Activated CD4-positive, alpha-beta T cell treated with anti-CD3 and anti-CD28 coated beads for 36 hours (primary cell): ENCODE measurements at regions not wholly inside any gene's neighbourhood (a gene's known extent, or its start where the extent isn't known, plus 50 kb on each side); places are given as distances from the start of the nearest gene placed in this dataset.
"Not testable (repeated sequence)": the region's sequence is repeated elsewhere in the genome, so short reads cannot be mapped to it uniquely, and the experiment has no call there.

Experiments
- ATAC-seq: fragments of 200-7000 bp; cut with Tn5 transposase; one replicate; pipeline ENCODE4 v1.10.0; 2021; ENCODE audit warnings: mild to moderate bottlenecking, moderate library complexity
- CTCF ChIA-PET: fragments of 350-600 bp; sonication (Branson Sonifier 250); formaldehyde crosslinking; loops from one replicate; lab custom pipeline; 2021; ENCODE audit warnings: antibody characterized with exemption; lab: Charles Lee
- POLR2A ChIA-PET: fragments of 350-600 bp; sonication (Branson Sonifier 250); formaldehyde crosslinking; loops from one replicate; lab custom pipeline; 2021; ENCODE audit warnings: antibody characterized with exemption, inconsistent platforms; lab: Charles Lee
- DNase-seq: peaks from one replicate; pipeline ENCODE4 v3.0.0-alpha.2; 2020
- H3K27ac Mint-ChIP-seq: one replicate; pipeline ENCODE4 v1.8.0; 2021; ENCODE audit warnings: mixed read lengths
- H3K27me3 Mint-ChIP-seq: one replicate; pipeline ENCODE4 v1.8.0; 2021; ENCODE audit warnings: mixed read lengths
- H3K36me3 Mint-ChIP-seq: one replicate; pipeline ENCODE4 v1.8.0; 2021; ENCODE audit warnings: low read depth, mixed read lengths
- H3K4me1 Mint-ChIP-seq: one replicate; pipeline ENCODE4 v1.8.0; 2021; ENCODE audit warnings: mixed read lengths
- H3K4me3 Mint-ChIP-seq: one replicate; pipeline ENCODE4 v1.8.0; 2021; ENCODE audit warnings: mild to moderate bottlenecking, moderate library complexity, mixed read lengths
- H3K9me3 Mint-ChIP-seq: one replicate; pipeline ENCODE4 v1.8.0; 2021; ENCODE audit warnings: low read depth, mixed read lengths
- intact Hi-C, 2 experiments: fragments of 100-400 bp; cut with DNase I in 1 of 2; cut with micrococcal nuclease in 1 of 2; formaldehyde crosslinking; loops; one replicate each; pipeline versions ENCODE4 v1.14.2 to v1.15.1; 2022 to 2024; cut with DNase I, micrococcal nuclease

DNA sequence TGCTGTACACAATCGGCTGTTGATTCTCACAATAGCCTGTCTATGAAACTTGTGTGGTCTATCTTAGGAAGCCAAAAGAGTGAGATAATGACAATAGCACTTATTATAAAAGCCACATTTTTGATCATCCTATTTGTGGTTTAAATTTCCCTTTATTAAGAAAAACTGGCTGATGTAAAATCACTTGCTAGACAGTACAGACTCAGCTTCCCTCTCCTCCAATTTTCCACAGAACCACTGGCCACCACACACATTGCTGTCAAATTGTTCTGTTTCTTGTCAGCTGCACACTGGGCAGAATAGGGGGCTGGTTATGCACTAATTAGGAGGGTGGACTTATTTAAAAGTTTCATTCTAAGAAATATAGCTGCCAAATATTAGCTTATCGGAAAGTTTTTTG lies 425.9 kb downstream of the EPHA3 start:
- POLR2A ChIA-PET = no interaction called here
- ATAC-seq = no peak
- H3K36me3 Mint-ChIP-seq = no peaks in the 10 kb centered on the region

DNA sequence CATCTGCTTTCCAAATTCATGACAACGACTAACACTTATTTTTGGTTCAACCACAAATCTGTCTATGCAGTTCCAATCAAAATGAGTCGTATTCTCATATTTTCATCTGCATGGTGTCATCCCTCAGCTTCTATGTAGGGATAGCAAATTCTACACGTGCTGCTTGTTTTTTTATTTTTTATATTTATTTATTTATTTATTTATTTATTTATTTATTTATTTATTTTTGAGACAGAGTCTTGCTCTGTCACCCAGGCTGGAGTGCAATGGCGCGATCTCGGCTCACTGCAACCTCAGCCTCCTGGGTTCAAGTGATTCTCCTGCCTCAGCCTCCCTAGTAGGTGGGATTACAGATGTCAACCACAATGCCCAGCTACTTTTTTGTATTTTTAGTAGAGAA lies 447.2 kb downstream of the EPHA3 start:
- DNase-seq, CTCF ChIA-PET, H3K4me1 Mint-ChIP-seq, H3K27ac Mint-ChIP-seq, ATAC-seq, H3K36me3 Mint-ChIP-seq, H3K27me3 Mint-ChIP-seq, H3K4me3 Mint-ChIP-seq, POLR2A ChIA-PET, intact Hi-C loops: not testable (repeated sequence)
- H3K9me3 Mint-ChIP-seq = peaks cover 13% of the 10 kb centered on the region

More for the DNA sequence above, 425.9 kb downstream of the EPHA3 start:
- DNase-seq = no peak
- peaks cover 2% of the 10 kb centered on the region for H3K9me3 Mint-ChIP-seq
- intact Hi-C loops = no loop called here
- H3K4me1 Mint-ChIP-seq = no peaks in the 10 kb centered on the region
- H3K4me3 Mint-ChIP-seq = no peak overlapping the region
- no peak overlapping the region for H3K27ac Mint-ChIP-seq
- CTCF ChIA-PET = no interaction called here
- H3K27me3 Mint-ChIP-seq = no peaks in the 10 kb centered on the region

DNA sequence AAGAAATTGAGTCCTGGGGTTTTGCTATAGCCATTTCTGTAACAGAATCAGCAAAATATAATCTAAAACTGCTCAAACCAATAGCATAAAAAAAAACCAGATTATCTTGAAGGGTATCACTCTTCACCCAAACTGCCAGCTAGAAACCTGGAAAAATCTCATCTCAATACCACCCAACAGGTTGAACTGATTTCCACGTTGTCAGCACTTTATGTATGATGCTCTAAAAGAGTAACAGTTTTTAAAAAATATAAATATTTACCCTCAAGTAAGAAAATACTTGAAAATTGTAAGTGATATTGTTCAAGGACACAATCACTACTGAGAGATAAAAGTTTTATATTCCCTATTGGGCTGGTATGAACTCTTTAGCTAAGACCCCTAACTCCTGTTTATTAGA lies 451.3 kb downstream of the EPHA3 start:
- POLR2A ChIA-PET = no interaction called here
- Mint-ChIP-seq H3K4me1 (no peaks in the 10 kb centered on the region), H3K36me3 (no peaks in the 10 kb centered on the region), H3K4me3 (no peak overlapping the region), H3K27ac (no peak overlapping the region), H3K27me3 (no peaks in the 10 kb centered on the region), H3K9me3 (peaks cover 22% of the 10 kb centered on the region)
- DNase-seq = no peak
- CTCF ChIA-PET = no interaction called here
- no peak for ATAC-seq
- intact Hi-C loops = no loop called here

DNA sequence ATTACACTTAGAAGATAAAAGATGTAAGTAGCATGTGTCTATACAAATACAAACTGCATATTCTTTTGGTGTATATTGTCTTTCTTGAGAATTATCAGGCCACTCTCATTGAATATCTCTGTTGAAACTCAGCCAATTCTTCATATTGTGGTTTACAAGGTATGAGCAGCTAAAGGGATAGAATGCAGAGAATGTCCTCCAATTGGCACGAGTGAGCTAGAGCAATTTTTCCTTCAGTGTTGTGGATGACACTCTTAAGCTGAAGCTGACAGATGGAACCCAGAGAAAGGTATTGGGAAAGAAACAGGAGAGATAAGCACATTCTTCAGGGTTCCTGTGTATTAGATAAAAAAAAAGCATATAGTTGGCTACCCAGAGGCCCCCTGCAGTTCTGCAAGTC lies 453.1 kb downstream of the EPHA3 start:
- Mint-ChIP-seq H3K27ac (no peak overlapping the region), H3K9me3 (peaks cover 25% of the 10 kb centered on the region), H3K4me1 (no peaks in the 10 kb centered on the region), H3K4me3 (no peak overlapping the region), H3K27me3 (no peaks in the 10 kb centered on the region), H3K36me3 (no peaks in the 10 kb centered on the region)
- ChIA-PET CTCF (no interaction called here), POLR2A (interaction anchor here (0.6 kb wide), 1 partner anchor 37 kb away, joined by 3 read pairs; no protein-coding TSS in a partner anchor)
- intact Hi-C loops = no loop called here
- no peak for DNase-seq
- no peak for ATAC-seq

DNA sequence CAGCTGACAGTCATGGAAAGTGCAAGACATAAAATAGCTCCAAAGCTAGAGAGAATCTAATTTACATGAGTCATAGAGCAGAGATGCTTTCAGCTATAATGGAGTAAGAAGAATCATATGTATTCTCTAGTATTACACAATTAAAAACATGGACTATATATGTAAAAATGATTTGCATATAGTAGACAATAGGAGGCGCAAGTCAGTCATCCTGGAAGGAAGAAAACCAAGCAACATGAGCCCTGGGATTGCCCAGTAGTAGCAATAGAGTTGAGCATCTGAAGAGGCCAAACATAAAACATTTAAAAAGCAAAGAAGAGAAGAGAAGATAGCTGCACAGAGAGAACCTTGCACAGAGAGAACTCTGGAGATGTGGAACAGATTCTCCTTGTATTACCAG lies 455.0 kb downstream of the EPHA3 start:
- no peak overlapping the region for H3K27ac Mint-ChIP-seq
- intact Hi-C loops = no loop called here
- no peaks in the 10 kb centered on the region for H3K27me3 Mint-ChIP-seq
- H3K9me3 Mint-ChIP-seq = peaks cover 28% of the 10 kb centered on the region
- DNase-seq (no peak), ATAC-seq (no peak)
- ChIA-PET CTCF (interaction anchor here (0.5 kb wide), 1 partner anchor 464 kb away, joined by 8 read pairs; no protein-coding TSS in a partner anchor), POLR2A (no interaction called here)
- H3K4me3 Mint-ChIP-seq = no peak overlapping the region
- no peaks in the 10 kb centered on the region for H3K36me3 Mint-ChIP-seq
- H3K4me1 Mint-ChIP-seq = no peaks in the 10 kb centered on the region

DNA sequence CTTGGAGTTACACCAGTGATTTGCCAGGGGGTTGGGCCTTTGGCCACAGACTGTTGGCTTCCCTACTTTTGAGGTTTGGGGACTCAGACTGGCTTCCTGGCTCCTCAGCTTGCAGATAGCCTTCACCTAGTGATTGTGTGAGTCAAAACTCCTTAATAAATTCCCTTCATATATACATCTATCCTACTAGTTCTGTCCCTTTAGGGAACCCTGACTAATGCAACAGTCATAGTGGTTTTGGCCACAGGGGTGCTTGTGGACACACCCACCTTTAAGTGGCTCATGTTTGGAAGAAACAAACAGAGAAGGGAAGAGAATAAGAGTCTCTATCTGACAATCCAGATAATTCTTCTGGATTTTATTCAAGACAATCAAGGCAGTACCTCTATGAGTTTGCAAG lies 457.7 kb downstream of the EPHA3 start:
- intact Hi-C loops = no loop called here
- H3K27ac Mint-ChIP-seq = no peak overlapping the region
- ChIA-PET POLR2A (no interaction called here), CTCF (no interaction called here)
- DNase-seq = no peak
- no peaks in the 10 kb centered on the region for H3K36me3 Mint-ChIP-seq
- no peak for ATAC-seq
- no peaks in the 10 kb centered on the region for H3K4me1 Mint-ChIP-seq
- no peaks in the 10 kb centered on the region for H3K27me3 Mint-ChIP-seq
- no peak overlapping the region for H3K4me3 Mint-ChIP-seq
- H3K9me3 Mint-ChIP-seq = peaks cover 22% of the 10 kb centered on the region

DNA sequence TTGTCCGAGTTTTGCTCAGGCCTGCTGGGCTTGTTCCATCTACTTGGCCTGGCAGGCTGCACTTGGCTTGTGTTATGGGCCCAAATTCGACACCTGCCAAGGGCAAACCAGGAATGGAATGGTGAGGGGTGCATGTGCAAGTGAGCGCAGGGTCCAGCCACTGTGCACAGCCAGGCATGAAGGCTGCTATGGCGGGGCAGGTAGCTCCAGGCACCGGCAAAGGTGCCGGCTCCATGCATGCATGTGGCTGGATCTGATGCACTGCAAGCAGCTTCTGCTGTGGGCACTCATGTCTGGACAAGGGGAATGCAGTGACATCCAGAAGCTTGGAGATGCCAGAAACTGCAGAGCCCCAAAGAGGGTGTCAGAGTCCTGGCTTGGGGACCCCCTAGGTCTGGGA lies 463.0 kb downstream of the EPHA3 start:
- intact Hi-C loops = no loop called here
- POLR2A ChIA-PET = no interaction called here
- CTCF ChIA-PET = no interaction called here
- H3K27ac Mint-ChIP-seq = no peak overlapping the region
- H3K4me3 Mint-ChIP-seq = no peak overlapping the region
- DNase-seq = no peak
- H3K4me1 Mint-ChIP-seq = no peaks in the 10 kb centered on the region
- no peaks in the 10 kb centered on the region for H3K36me3 Mint-ChIP-seq
- no peak for ATAC-seq
- H3K9me3 Mint-ChIP-seq = peaks cover 6% of the 10 kb centered on the region
- no peaks in the 10 kb centered on the region for H3K27me3 Mint-ChIP-seq

DNA sequence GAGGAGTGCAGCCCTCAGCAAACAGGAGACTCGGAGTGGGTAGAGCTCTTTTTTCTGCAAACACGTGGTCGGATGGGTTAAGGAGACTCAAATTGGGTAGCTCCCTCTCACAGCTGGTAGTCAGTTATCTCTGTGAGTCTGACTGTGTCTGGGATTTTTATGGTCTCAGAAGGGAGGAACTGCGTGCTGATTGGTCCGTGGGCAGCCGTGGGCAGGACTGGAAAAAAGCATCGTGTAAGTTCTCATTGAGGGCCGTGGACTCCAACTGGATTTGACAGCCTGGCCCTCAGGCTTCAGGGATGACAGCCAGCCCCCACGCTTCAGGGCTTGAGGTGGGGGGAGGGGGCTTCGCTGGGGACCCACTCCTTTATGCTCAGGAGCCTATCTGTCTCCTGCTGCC lies 463.9 kb downstream of the EPHA3 start:
- Mint-ChIP-seq H3K4me3 (no peak overlapping the region), H3K4me1 (no peaks in the 10 kb centered on the region), H3K9me3 (peaks cover 5% of the 10 kb centered on the region), H3K27me3 (no peaks in the 10 kb centered on the region), H3K36me3 (no peaks in the 10 kb centered on the region), H3K27ac (no peak overlapping the region)
- CTCF ChIA-PET = no interaction called here
- DNase-seq = no peak
- intact Hi-C loops = no loop called here
- POLR2A ChIA-PET = no interaction called here
- ATAC-seq = no peak

DNA sequence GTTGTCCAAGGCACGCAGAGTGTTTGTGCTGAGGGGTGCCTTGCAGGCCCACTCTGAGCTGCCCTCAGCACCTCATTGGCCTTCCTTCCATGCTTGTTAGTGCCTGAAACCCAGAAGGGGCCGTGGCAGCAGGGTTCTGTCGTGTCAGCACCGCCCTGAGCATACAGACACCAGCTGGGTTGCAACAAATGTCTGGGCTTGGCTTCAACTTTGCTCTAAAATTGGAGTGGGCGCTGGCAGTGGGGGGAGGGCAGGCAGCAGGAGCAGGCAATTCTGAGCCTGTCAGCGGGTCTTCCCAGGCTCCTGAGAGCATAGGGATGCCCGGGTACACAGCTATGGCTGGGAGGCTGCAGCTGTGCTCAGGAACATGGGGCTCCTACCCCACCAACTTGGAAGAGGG lies 464.3 kb downstream of the EPHA3 start:
- Mint-ChIP-seq H3K36me3 (no peaks in the 10 kb centered on the region), H3K9me3 (peaks cover 4% of the 10 kb centered on the region), H3K4me3 (no peak overlapping the region), H3K27me3 (no peaks in the 10 kb centered on the region), H3K27ac (no peak overlapping the region), H3K4me1 (no peaks in the 10 kb centered on the region)
- ChIA-PET CTCF (no interaction called here), POLR2A (no interaction called here)
- no peak for DNase-seq
- intact Hi-C loops = no loop called here
- ATAC-seq = no peak

DNA sequence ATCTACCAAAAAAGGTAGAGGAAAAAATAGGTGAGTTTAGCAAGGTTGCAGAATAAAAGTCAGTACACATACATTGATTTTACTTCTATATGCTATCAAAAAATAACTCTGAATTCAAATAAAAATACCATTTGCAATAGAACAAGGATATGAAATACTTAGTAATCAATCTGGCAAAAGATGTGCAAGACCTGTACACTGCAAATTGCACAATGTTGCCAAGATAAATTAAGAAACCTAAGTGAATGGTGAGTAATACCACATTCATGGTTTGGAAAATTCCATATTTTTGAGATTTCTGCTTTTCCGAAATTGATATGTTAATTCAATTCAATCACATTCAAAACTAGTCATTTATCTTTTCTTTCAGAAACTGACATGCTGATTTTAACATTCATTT lies 464.8 kb downstream of the EPHA3 start:
- ChIA-PET POLR2A (no interaction called here), CTCF (no interaction called here)
- Mint-ChIP-seq H3K4me1 (no peaks in the 10 kb centered on the region), H3K4me3 (no peak overlapping the region), H3K36me3 (no peaks in the 10 kb centered on the region), H3K9me3 (peaks cover 1% of the 10 kb centered on the region), H3K27ac (no peak overlapping the region), H3K27me3 (no peaks in the 10 kb centered on the region)
- ATAC-seq (no peak), DNase-seq (no peak)
- intact Hi-C loops = no loop called here

DNA sequence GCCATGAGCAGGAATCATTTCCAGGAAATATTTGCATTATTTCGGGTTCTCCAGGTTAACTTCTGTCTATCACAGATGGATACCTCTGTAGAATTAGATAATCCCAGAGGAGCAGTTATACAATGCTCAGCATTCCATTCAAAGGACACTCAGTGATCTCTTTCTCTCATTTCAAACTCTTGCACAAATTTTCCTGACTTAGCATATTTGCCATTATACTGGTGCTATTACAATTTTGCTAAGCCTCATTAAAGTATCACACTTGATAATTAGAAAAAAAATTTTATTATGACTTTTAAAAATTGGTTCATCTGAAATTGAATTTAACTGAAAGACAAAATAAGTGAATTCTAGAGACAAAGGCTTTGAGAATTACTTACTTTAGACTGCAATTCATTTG lies 469.0 kb downstream of the EPHA3 start:
- Mint-ChIP-seq H3K9me3 (peaks cover 4% of the 10 kb centered on the region), H3K4me1 (no peaks in the 10 kb centered on the region), H3K27me3 (no peaks in the 10 kb centered on the region), H3K36me3 (no peaks in the 10 kb centered on the region), H3K4me3 (no peak overlapping the region), H3K27ac (no peak overlapping the region)
- ATAC-seq = no peak
- CTCF ChIA-PET = no interaction called here
- POLR2A ChIA-PET = no interaction called here
- intact Hi-C loops = no loop called here
- DNase-seq = no peak

DNA sequence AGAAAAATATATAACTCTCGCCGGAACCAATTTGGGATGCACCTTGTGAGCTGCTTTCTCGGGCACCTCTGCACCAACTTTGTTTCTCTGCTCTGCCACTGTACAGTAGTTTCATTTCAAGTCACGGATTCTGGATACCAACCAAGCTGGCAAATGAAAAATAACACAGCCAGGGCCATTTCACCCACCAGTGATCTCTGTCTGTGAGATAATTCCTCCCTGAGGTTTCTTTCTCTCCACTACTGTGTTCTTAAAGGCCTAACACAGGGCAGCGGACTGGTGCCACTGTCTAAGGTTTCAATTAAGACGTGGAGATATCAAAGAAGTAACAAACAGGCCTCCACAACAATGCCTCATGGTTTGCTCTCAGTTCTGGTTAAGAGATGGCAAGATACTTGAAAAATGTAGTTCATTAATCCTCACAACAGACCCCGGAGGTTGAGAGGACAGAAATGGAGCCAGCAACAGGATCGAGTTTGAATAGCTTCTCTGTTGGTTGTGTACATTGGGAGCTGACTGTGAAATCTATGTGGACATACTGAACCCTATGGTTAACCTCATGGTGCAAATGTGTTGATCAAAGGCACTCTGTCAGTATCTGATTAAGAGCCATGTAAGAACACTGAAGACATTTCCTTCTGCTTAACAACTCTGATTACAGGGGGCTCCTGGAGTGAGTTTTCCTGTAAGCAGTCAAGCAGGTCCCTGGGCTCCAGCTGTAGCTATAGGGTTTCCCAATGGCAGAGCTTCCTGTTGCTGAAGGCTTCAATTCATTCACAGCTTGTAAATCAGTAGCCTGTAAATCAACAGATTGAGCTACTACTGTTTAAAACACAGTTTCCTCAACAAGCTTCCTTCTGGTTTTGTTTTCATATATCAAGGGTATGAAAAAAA lies 470.5 kb downstream of the EPHA3 start:
- H3K4me3 Mint-ChIP-seq = no peak overlapping the region
- CTCF ChIA-PET = interaction anchor here (0.7 kb wide), 1 partner anchor 129 kb away, joined by 3 read pairs; no protein-coding TSS in a partner anchor
- H3K9me3 Mint-ChIP-seq = peaks cover 4% of the 10 kb centered on the region
- H3K4me1 Mint-ChIP-seq = no peaks in the 10 kb centered on the region
- H3K36me3 Mint-ChIP-seq = no peaks in the 10 kb centered on the region
- ATAC-seq (no peak), DNase-seq (no peak)
- intact Hi-C loops = no loop called here
- no peak overlapping the region for H3K27ac Mint-ChIP-seq
- H3K27me3 Mint-ChIP-seq = no peaks in the 10 kb centered on the region
- POLR2A ChIA-PET = no interaction called here
